ENCODE measurements at regions not wholly inside any gene's neighbourhood (a gene's known extent, or its start where the extent isn't known, plus 50 kb on each side); places are given as distances from the start of the nearest gene placed in this dataset.

DNA sequence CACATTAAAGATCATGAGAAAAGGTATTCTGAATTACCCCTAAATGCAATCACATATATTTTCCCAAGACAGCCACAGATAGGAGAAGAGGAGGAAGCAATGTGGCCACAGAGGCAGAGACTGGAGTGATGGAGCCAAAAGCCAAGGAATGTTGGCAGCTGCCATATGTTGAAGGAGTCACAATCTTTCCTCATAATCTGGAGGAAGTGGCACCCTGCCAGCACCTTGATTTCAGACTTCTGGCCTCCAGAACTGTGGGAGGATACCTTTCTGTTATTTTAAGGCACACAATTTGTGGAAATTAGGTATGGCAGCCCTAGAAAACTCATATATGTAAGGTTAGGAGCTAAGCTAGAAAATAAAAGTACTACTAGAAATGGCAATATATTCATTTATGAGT, 139.9 kb upstream of the GAS1 start:
- Histone ChIP-seq H3K9me3 (peaks cover 0 to 4% (median 3%) of the 10 kb centered on the region in 4 donors), H3K27me3 (no peaks in the 10 kb centered on the region), H3K27ac (no peak overlapping the region), H3K4me3 (no peak overlapping the region), H3K4me1 (no peaks in the 10 kb centered on the region), H3K36me3 (no peaks in the 10 kb centered on the region)
- no peak for DNase-seq
- intact Hi-C loops (cut with DNase I; ENCODE audit: low total_unique reads) = no loop called here
- TF ChIP-seq POLR2A (IDR thresholded peaks at IDR 0.05) = no peak
- no peak for TF ChIP-seq EP300 (IDR thresholded peaks at IDR 0.05)
- TF ChIP-seq CTCF (IDR thresholded peaks at IDR 0.05) = no peak
- TF ChIP-seq POLR2AphosphoS5 (IDR thresholded peaks at IDR 0.05) = no peak

DNA sequence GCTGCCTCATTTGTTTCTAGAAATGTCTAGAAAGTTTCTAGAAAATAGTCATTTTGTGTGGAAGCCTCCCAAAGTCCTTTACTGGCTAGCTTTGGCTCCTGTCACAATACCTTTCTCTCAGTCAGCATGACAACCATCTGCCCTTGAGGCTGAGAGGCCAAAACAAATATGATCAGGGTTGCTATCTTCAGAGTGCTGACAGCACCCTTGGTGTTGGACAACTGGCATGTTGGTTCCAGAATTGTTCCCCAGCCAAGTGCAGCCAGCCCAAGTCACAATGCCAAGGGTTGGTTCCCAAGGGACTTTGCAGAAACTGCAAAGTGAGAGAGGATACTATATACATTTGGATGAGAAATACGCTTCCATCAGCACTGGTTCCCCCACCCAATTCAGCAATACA, 140.9 kb upstream of the GAS1 start:
- no peak for DNase-seq
- WGBS, 5 donors = 71 to 87% (median 78%) methylated on average over 1 of the region's 1 CpG
- H3K4me3 ChIP-seq = no peak overlapping the region
- no peak for TF ChIP-seq POLR2A (IDR thresholded peaks at IDR 0.05)
- TF ChIP-seq EP300 (IDR thresholded peaks at IDR 0.05) = no peak
- no peak for TF ChIP-seq CTCF (IDR thresholded peaks at IDR 0.05)
- TF ChIP-seq POLR2AphosphoS5 (IDR thresholded peaks at IDR 0.05) = no peak
- H3K27ac ChIP-seq = no peak overlapping the region
- H3K27me3 ChIP-seq = no peaks in the 10 kb centered on the region
- intact Hi-C loops (cut with DNase I; ENCODE audit: low total_unique reads) = no loop called here
- H3K4me1 ChIP-seq = no peaks in the 10 kb centered on the region
- no peaks in the 10 kb centered on the region for H3K36me3 ChIP-seq
- peaks cover 0 to 4% (median 3%) of the 10 kb centered on the region in 4 donors for H3K9me3 ChIP-seq

DNA sequence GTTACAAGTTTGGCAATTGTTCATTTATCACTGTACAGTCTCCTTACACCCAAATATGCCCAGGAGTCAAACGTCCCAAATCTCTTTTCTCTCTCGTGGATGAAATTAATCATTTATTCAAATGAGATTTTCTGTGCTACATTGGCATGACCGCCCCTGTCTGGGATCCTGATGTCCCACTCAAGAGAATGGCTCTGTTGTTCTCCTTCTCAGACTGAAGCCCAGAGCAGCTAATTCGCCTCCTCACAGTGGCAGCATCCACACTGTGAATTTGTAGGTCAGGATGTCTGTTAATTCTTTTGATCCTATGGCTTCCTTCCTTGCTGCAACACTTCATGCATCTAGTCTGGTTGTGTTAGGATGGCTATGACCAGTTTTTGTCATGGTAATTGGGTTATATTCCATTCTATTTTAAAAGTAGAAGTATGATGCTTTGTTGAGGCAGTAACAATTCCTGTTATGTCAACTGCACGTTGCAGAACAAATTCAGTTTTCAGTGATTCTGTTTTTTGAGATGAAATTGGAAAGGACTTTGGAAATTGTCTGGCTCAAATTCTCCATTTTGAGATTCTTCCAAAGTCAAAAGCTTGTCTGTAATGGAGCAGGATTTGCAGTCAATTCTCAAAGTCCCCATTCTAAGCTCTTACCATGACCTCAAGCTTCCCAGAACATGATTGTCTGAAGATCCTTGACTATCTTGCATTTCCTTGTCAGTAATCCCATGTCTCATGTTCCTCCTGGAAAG, 141.5 kb upstream of the GAS1 start:
- Histone ChIP-seq H3K9me3 (peaks cover 0 to 4% (median 3%) of the 10 kb centered on the region in 4 donors), H3K36me3 (no peaks in the 10 kb centered on the region), H3K27me3 (no peaks in the 10 kb centered on the region), H3K4me1 (no peaks in the 10 kb centered on the region), H3K4me3 (no peak overlapping the region), H3K27ac (no peak overlapping the region)
- TF ChIP-seq CTCF (IDR thresholded peaks at IDR 0.05) (no peak), POLR2A (IDR thresholded peaks at IDR 0.05) (no peak), POLR2AphosphoS5 (IDR thresholded peaks at IDR 0.05) (no peak), EP300 (IDR thresholded peaks at IDR 0.05) (no peak)
- intact Hi-C loops (cut with DNase I; ENCODE audit: low total_unique reads) = no loop called here
- 74 to 81% (median 77%) methylated on average over 5 of the region's 5 CpGs for WGBS, 5 donors
- no peak for DNase-seq

GRCh38 chr9:87089506-87089905, 142.2 kb upstream of the GAS1 start:
- Histone ChIP-seq H3K9me3 (peaks cover 0 to 4% (median 3%) of the 10 kb centered on the region in 4 donors), H3K36me3 (no peaks in the 10 kb centered on the region), H3K4me1 (no peaks in the 10 kb centered on the region), H3K4me3 (no peak overlapping the region), H3K27me3 (no peaks in the 10 kb centered on the region), H3K27ac (no peak overlapping the region)
- intact Hi-C loops (cut with DNase I; ENCODE audit: low total_unique reads) = no loop called here
- TF ChIP-seq CTCF (IDR thresholded peaks at IDR 0.05) (no peak), POLR2A (IDR thresholded peaks at IDR 0.05) (no peak), EP300 (IDR thresholded peaks at IDR 0.05) (no peak), POLR2AphosphoS5 (IDR thresholded peaks at IDR 0.05) (no peak)
- WGBS, 5 donors = 29 to 62% (median 47%) methylated on average over 2 of the region's 2 CpGs
- DNase-seq = no peak

Data from stomach (tissue), 8 donors.